ES-I3 (cell line): ENCODE measurements at regions not wholly inside any gene's neighbourhood (a gene's known extent, or its start where the extent isn't known, plus 50 kb on each side); places are given as distances from the start of the nearest gene placed in this dataset.

ENCODE experiments used
- H3K36me3 ChIP-seq: 2 replicates; pipeline ENCODE4 v1.6.1; 2013; ENCODE audit warnings: mild to moderate bottlenecking, low read length, control low read depth, moderate library complexity; ENCODE audit not compliant: insufficient read depth
- H3K4me1 ChIP-seq: 2 replicates; pipeline ENCODE4 v1.6.1; 2013; ENCODE audit warnings: mild to moderate bottlenecking, control low read depth, low read length; ENCODE audit not compliant: insufficient read depth
- H3K9ac ChIP-seq: 2 replicates; pipeline ENCODE4 v1.6.1; 2013; ENCODE audit warnings: low read depth, mild to moderate bottlenecking, low read length, moderate library complexity
- H3K9me3 ChIP-seq: 2 replicates; pipeline ENCODE4 v1.6.1; 2013; ENCODE audit warnings: mild to moderate bottlenecking, low read length, moderate library complexity; ENCODE audit not compliant: control insufficient read depth, insufficient read depth

- Histone ChIP-seq H3K9me3 (no peaks in the 10 kb centered on the region), H3K36me3 (no peaks in the 10 kb centered on the region), H3K4me1 (peaks cover 17% of the 10 kb centered on the region; the same call in 1 of the 2 replicates), H3K9ac (no peak overlapping the region)
Measured at GRCh38 chr17:15048381-15048780, 216.7 kb downstream of the PMP22 start.

GRCh38 chr17:15042311-15042710 is 222.8 kb downstream of the PMP22 start:
- H3K36me3 ChIP-seq: no peaks in the 10 kb centered on the region
- H3K9ac ChIP-seq: no peak overlapping the region
- no peaks in the 10 kb centered on the region for H3K9me3 ChIP-seq
- H3K4me1 ChIP-seq: peaks cover 21% of the 10 kb centered on the region

GRCh38 chr17:15039366-15039765 is 225.8 kb downstream of the PMP22 start:
- Histone ChIP-seq H3K9me3 (peaks cover 2% of the 10 kb centered on the region; the same call in 1 of the 2 replicates), H3K4me1 (peaks cover 21% of the 10 kb centered on the region), H3K36me3 (no peaks in the 10 kb centered on the region), H3K9ac (no peak overlapping the region)

- Histone ChIP-seq H3K9me3 (peaks cover 2% of the 10 kb centered on the region; the same call in 1 of the 2 replicates), H3K4me1 (peaks cover 21% of the 10 kb centered on the region), H3K9ac (no peak overlapping the region), H3K36me3 (no peaks in the 10 kb centered on the region)
Measured at GRCh38 chr17:15038656-15039055, 226.5 kb downstream of the PMP22 start.

GRCh38 chr17:15036238-15036637 is 228.9 kb downstream of the PMP22 start:
- H3K4me1 ChIP-seq: peaks cover 24% of the 10 kb centered on the region
- H3K9me3 ChIP-seq: peaks cover 2% of the 10 kb centered on the region; the same call in 1 of the 2 replicates
- 0 out of 2 replicates have a peak overlapping the region, but pooled peaks have one; percentile 16 for H3K9ac ChIP-seq
- no peaks in the 10 kb centered on the region for H3K36me3 ChIP-seq

GRCh38 chr17:15031975-15032374 is 233.2 kb downstream of the PMP22 start:
- H3K36me3 ChIP-seq: no peaks in the 10 kb centered on the region
- H3K9ac ChIP-seq: no peak overlapping the region
- peaks cover 3% of the 10 kb centered on the region for H3K4me1 ChIP-seq
- H3K9me3 ChIP-seq: peaks cover under 1% of the 10 kb centered on the region; the same call in 1 of the 2 replicates

GRCh38 chr17:15029469-15029868 is 235.7 kb downstream of the PMP22 start:
- Histone ChIP-seq H3K9ac (no peak overlapping the region), H3K4me1 (peaks cover 3% of the 10 kb centered on the region), H3K36me3 (no peaks in the 10 kb centered on the region), H3K9me3 (no peaks in the 10 kb centered on the region)

DNA sequence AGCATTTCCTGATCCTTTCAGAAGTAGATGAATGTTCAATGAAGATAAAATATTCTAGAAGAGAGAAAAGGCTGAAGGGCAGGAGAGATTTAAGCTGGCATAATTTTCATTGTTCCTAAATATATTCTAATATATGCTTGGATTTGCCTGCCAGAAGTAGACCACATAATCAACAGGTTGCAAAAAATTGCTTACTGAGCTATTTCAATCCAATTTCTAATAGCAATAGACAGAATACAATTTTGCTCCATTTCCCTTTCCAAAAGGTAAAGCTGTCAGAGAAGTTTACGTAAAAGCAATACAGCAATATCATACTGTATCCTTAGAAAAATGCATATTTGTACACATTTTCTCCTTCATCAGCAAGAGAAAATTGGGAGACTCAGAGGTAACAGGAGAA is 237.3 kb downstream of the PMP22 start:
- Histone ChIP-seq H3K9me3 (no peaks in the 10 kb centered on the region), H3K9ac (no peak overlapping the region), H3K4me1 (peaks cover 3% of the 10 kb centered on the region), H3K36me3 (no peaks in the 10 kb centered on the region)

GRCh38 chr17:15026088-15026487 is 239.0 kb downstream of the PMP22 start:
- Histone ChIP-seq H3K9me3 (peaks cover 3% of the 10 kb centered on the region; the same call in 1 of the 2 replicates), H3K4me1 (peaks cover 3% of the 10 kb centered on the region; the same call in 1 of the 2 replicates), H3K9ac (no peak overlapping the region), H3K36me3 (no peaks in the 10 kb centered on the region)

- Histone ChIP-seq H3K4me1 (peaks cover 3% of the 10 kb centered on the region; the same call in 1 of the 2 replicates), H3K36me3 (no peaks in the 10 kb centered on the region), H3K9ac (no peak overlapping the region), H3K9me3 (peaks cover 3% of the 10 kb centered on the region; the same call in 1 of the 2 replicates)
Measured at GRCh38 chr17:15023589-15024336, 241.4 kb downstream of the PMP22 start.

- peaks cover 3% of the 10 kb centered on the region; the same call in 1 of the 2 replicates for H3K9me3 ChIP-seq
- peaks cover 3% of the 10 kb centered on the region; the same call in 1 of the 2 replicates for H3K4me1 ChIP-seq
- H3K9ac ChIP-seq: no peak overlapping the region
- H3K36me3 ChIP-seq: no peaks in the 10 kb centered on the region
Measured at GRCh38 chr17:15019158-15019557, 246.0 kb downstream of the PMP22 start.

GRCh38 chr17:15012351-15012980 is 252.7 kb downstream of the PMP22 start:
- no peaks in the 10 kb centered on the region for H3K4me1 ChIP-seq
- H3K9ac ChIP-seq: no peak overlapping the region
- no peaks in the 10 kb centered on the region for H3K9me3 ChIP-seq
- H3K36me3 ChIP-seq: no peaks in the 10 kb centered on the region

GRCh38 chr17:15009087-15009486 is 256.0 kb downstream of the PMP22 start:
- Histone ChIP-seq H3K9me3 (no peaks in the 10 kb centered on the region), H3K36me3 (no peaks in the 10 kb centered on the region), H3K4me1 (no peaks in the 10 kb centered on the region), H3K9ac (no peak overlapping the region)

DNA sequence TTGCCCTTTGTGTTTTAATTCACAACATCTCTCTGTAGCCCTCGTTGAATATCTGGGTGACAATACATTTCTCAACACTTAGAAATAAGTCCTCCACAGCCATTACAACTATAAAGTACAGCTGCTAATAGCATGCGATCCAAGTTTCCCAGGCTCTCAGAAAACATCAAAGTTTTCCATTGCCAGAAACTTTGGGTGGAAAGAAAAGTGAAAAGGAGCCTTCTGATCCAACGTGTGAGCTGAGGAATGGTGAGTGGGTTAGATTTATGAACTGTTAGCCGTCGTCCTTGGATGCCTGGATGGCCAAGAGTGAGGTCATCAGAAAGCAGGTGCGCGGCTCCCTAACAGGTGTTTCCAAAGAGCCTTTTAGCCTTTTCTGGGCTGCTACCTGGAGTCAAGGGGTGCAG is 258.0 kb downstream of the PMP22 start:
- Histone ChIP-seq H3K9ac (no peak overlapping the region), H3K4me1 (no peaks in the 10 kb centered on the region), H3K9me3 (no peaks in the 10 kb centered on the region), H3K36me3 (no peaks in the 10 kb centered on the region)
